SK-MEL-5 (cell line): ENCODE measurements at regions not wholly inside any gene's neighbourhood (a gene's known extent, or its start where the extent isn't known, plus 50 kb on each side); places are given as distances from the start of the nearest gene placed in this dataset.
"Not testable (repeated sequence)": the region's sequence is repeated elsewhere in the genome, so short reads cannot be mapped to it uniquely, and the experiment has no call there.

Source experiments
- DNase-seq: peaks from one replicate; pipeline ENCODE4 v3.0.0-alpha.2; 2016; ENCODE audit warnings: low read depth, low spot score
- in situ Hi-C: cut with HindIII; loops from 2 replicates; pipeline ENCODE4 v1.10.0; 2016; ENCODE audit warnings: low sequenced_read_pairs, high pct_unique_total_duplicates, low pct_unique_long_range_greater_than_20kb

DNA sequence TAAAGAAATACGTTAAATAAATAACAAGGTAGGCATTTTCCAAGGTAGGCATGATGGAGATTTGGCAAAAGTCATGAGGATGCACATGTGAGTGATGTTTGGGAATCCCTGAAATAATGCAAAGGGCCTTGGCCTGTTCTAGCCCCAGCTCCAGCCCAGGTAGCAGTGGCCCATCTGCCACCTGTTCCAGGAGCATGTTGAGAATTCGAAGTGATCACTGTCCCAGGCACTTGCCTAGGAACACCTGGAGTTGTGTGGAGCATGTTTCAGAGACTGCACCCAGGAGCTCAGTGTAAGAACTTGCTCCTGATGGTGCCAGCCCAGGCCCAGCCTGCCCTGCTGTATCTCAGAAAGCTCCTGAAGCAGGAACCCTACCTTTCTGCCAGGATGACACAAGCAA lies 201.4 kb downstream of the NPIPB11 start:
- in situ Hi-C loops, DNase-seq: not testable (repeated sequence)

DNA sequence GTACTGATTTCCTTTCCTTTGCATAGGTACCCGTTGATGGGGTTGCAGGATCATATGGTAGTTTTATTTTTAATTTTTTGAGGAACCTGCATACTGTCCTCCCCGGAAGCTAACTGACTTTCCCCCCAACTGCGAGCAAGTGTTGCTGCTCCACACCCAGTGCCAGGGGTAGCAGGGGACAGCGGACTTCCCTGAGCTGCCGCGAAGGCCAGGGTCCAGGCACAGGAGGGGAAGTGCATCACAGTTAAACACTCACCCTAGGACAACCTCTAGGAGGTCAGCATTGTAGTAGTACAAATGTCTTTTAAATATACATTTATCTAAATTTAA lies 201.7 kb downstream of the NPIPB11 start:
- in situ Hi-C loops: no loop called here
- no peak for DNase-seq

DNA sequence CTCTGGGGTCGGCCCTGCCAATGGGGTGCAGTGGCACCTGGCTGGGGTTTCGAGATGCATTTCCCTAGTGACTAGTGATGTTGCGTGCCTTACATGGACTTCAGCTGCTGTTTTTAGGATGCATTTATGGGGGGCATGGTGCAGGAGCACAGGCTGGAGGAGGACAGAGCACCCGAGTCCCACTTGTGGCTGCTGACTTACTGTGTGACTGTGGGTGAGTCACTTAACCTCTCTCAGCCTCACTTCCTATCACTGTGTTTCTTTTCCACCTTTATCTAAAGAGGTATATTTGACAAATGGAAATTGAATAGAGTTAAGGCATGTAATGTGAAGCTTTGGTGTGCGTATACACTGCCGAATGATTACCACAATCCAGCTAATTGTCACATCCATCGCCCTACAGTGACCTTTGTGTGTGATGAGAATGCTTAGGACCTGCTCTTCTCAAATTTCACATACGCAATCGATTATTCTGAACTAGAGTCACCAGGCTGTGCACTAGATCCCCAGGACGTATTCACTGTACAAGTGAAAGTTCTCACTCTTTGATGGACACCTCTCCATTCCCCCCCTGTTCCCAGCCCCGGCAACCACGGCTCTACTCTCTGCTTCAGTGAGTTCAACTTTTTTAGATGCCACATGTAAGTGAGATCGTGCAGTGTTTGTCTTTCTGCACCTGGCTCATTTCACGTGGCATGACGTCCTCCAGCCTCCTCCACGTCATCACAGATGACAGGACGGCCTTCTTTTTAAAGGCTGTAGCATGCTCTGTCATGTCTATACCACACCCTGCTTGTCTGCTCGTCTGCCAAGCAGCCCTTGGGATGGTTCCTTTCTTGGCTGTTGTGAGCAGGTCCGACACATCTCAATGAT lies 202.3 kb downstream of the NPIPB11 start:
- in situ Hi-C loops, DNase-seq: not testable (repeated sequence)

GRCh38 chr16:29203046-29203932 lies 203.2 kb downstream of the NPIPB11 start:
- in situ Hi-C loops, DNase-seq: not testable (repeated sequence)

- DNase-seq, in situ Hi-C loops: not testable (repeated sequence)
These were observed 203.9 kb downstream of the NPIPB11 start for GRCh38 chr16:29202642-29203041.

DNA sequence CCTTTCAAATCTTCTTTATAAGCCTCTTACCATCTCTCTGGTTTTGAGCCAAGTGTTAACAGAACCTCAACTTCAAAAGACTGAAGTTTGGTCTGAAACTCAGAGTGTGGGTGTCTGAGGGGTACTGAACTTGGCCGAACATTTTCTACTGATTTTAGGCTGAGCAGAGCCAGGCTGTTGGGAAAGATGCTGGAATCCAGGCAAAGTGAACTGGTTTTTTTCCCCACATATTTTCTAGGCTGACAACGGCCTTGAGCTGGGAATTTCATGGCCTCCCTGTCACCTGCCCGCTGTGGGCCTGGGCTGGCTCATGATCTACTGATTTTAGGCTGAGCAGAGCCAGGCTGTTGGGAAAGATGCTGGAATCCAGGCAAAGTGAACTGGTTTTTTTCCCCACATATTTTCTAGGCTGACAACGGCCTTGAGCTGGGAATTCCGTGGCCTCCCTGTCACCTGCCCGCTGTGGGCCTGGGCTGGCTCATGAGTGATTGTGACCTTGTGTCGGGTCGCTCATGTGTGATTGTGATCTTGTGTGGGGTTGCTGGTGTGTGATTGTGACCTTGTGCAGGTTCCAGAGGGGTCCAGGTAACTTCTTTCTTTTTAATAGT lies 204.4 kb downstream of the NPIPB11 start:
- DNase-seq, in situ Hi-C loops: not testable (repeated sequence)

- in situ Hi-C loops, DNase-seq: not testable (repeated sequence)
These were observed 205.1 kb downstream of the NPIPB11 start for GRCh38 chr16:29201296-29202024.

- DNase-seq, in situ Hi-C loops: not testable (repeated sequence)
These were observed 205.8 kb downstream of the NPIPB11 start for GRCh38 chr16:29200681-29201080.

- in situ Hi-C loops, DNase-seq: not testable (repeated sequence)
These were observed 206.3 kb downstream of the NPIPB11 start for GRCh38 chr16:29200135-29200601.

- DNase-seq: not testable (repeated sequence)
These were observed 206.9 kb downstream of the NPIPB11 start for GRCh38 chr16:29199626-29200025.

GRCh38 chr16:29198731-29199521 lies 207.6 kb downstream of the NPIPB11 start:
- no peak for DNase-seq
- in situ Hi-C loops: no loop called here

More at GRCh38 chr16:29199626-29200025, 206.9 kb downstream of the NPIPB11 start:
- in situ Hi-C loops: not testable (repeated sequence)

DNA sequence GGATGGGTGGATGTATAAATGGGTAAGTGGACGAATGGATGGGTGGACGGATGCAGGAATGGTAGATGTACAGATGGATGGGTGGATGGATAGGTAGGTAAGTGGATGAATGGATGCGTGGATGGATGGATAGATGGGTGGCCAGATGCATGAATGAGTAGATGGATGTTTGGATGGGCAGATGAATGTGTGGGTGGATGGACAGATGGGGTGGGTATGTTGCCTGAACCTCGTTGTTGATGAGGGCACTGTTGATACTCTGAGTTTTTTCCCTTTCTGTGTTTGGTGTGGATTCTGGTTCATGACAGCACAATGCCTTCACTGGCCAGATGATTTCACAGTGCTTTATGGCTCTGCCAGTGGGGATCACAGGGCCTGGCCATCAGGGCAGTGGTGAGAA lies 208.3 kb downstream of the NPIPB11 start:
- in situ Hi-C loops: no loop called here
- DNase-seq: no peak

GRCh38 chr16:29197494-29198100 lies 208.9 kb downstream of the NPIPB11 start:
- in situ Hi-C loops: not testable (repeated sequence)

DNA sequence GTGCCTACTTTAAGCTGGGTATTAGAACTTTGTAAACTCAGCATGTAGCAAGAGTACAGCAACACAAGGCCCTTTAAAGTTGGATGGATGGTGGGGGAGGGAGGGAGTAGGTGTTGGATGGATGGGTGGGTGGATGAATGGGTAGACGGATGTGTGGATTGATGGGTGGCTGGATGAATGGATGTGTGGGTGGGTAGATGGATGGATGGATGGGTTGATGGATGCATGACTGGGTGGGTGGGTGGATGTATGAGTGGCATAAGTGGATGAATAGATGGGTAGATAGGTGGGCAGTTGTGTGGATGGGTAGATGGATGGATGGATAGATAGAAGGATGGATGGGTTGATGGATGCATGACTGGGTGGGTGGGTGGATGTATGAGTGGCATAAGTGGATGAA lies 209.8 kb downstream of the NPIPB11 start:
- in situ Hi-C loops, DNase-seq: not testable (repeated sequence)

More at GRCh38 chr16:29197494-29198100, 208.9 kb downstream of the NPIPB11 start:
- not testable (repeated sequence) for DNase-seq

DNA sequence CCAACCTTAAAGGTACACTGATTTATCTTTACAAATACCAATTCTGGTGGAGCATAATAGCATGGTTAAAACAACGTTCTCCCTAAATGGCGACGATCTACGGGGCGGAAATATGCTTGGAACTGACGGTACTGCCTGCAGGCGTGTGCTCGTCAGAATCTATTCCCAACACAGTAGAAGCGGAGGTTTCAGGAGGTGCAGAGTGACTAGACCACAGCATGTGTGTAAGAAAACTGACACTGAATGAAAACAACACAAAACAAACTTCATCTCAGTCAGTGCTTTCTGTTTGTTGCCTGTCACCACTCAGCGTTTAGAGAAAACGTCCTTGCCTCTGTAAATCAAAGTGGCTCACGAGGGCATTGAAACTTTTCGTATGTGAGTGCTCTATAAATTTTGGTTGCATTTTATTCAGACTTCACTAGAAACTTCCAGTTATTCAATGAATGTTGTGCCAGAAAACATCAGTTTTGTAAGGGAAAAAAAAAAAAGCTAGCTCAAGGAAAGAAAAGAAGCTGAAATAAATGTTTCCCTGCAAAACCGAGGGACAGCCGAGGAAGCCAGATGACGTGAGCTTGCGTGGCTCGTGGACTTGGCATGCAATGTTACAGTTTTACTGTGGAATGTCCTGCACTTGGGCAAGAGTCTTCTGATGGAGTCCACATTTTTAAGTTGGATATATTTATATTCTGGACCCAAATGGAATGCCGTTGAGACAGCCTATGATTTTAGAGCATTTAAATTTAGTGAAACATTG lies 210.4 kb downstream of the LAT start:
- in situ Hi-C loops, DNase-seq: not testable (repeated sequence)
